Gastrocnemius medialis (tissue), 4 donors: ENCODE measurements at regions not wholly inside any gene's neighbourhood (a gene's known extent, or its start where the extent isn't known, plus 50 kb on each side); places are given as distances from the start of the nearest gene placed in this dataset.

Experiments
- CTCF ChIP-seq, 5 experiments: fragments of 450-650 bp in 3 of 5; fragments of 200-600 bp in 2 of 5; sonication (generic) in 2 of 5; IDR thresholded peaks in 4 of 5; conservative IDR thresholded peaks in 1 of 5; 1 replicate in 4 of 5; 2 replicates in 1 of 5; pipeline ENCODE4 v1.5.1; 2016 to 2019; ENCODE audit warnings: antibody characterized with exemption in 5 of 5, mild to moderate bottlenecking in 3 of 5, moderate library complexity in 3 of 5
- POLR2A ChIP-seq, 2 donors: fragments of 450-650 bp; IDR thresholded peaks; one replicate each; pipeline ENCODE4 v1.6.1; 2017; ENCODE audit warnings: antibody characterized with exemption in 2 of 2, mild to moderate bottlenecking in 2 of 2, moderate library complexity in 2 of 2

DNA sequence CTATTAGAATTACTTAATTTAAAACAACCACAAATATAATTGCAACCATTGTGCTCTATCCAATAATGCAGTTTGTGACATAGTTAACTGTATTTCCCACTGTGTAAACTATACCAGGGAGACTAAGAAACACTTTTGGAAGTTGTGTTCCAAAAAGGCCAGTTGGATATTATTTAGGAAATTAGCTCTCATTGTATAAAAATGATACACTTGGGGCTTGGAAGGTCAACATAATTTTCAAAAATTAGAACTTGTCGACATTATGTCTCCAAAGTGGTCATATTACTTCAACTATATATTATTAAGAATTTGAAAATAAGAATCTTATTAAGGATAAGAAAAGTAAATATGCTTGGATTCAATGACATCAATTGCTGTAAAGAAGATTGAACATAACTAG, 876.6 kb downstream of the MRPL39 start:
- TF ChIP-seq CTCF (IDR thresholded peaks at IDR 0.05 in 4 of 5, conservative IDR thresholded peaks at IDR 0.05 in 1 of 5), result no peak
- TF ChIP-seq POLR2A (IDR thresholded peaks at IDR 0.05), result no peak
